ENCODE measurements at regions not wholly inside any gene's neighbourhood (a gene's known extent, or its start where the extent isn't known, plus 50 kb on each side); places are given as distances from the start of the nearest gene placed in this dataset.

DNA sequence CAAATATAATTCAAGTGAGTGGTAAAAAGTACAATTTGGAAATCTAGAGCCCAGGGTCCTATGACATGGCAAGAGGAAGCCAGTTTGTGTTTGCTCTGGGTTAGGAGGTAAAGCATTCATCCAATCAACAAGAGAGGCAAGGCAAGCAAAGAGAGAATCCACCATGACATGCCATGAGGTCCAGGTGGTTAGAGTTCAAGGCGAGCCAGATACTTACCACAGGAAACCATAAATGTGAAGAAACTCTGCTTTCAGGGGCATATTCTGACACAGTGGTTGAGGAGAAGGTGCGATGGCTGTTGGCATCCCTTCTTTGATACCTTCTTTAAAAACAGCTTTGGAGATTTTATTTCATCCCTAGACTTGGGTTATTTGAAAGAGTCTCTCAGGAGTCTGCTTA is 193.8 kb upstream of the MAN1A1 start (continued):
- TF ChIP-seq, protein P1, sequence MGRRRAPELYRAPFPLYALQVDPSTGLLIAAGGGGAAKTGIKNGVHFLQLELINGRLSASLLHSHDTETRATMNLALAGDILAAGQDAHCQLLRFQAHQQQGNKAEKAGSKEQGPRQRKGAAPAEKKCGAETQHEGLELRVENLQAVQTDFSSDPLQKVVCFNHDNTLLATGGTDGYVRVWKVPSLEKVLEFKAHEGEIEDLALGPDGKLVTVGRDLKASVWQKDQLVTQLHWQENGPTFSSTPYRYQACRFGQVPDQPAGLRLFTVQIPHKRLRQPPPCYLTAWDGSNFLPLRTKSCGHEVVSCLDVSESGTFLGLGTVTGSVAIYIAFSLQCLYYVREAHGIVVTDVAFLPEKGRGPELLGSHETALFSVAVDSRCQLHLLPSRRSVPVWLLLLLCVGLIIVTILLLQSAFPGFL (CRISPR knock-in tag; IDR thresholded peaks at IDR 0.05; ENCODE audit: borderline replicate concordance) = no peak
- TF ChIP-seq, protein P2, sequence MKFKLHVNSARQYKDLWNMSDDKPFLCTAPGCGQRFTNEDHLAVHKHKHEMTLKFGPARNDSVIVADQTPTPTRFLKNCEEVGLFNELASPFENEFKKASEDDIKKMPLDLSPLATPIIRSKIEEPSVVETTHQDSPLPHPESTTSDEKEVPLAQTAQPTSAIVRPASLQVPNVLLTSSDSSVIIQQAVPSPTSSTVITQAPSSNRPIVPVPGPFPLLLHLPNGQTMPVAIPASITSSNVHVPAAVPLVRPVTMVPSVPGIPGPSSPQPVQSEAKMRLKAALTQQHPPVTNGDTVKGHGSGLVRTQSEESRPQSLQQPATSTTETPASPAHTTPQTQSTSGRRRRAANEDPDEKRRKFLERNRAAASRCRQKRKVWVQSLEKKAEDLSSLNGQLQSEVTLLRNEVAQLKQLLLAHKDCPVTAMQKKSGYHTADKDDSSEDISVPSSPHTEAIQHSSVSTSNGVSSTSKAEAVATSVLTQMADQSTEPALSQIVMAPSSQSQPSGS (CRISPR knock-in tag; IDR thresholded peaks at IDR 0.05; ENCODE audit: borderline replicate concordance, low read depth) = no peak
- no peak for TF ChIP-seq RELA (CRISPR knock-in tag; IDR thresholded peaks at IDR 0.05; ENCODE audit: borderline replicate concordance)
- no peak for TF ChIP-seq NFE2L1 (CRISPR knock-in tag; IDR thresholded peaks at IDR 0.05)
- no peak for TF ChIP-seq ATF1 (CRISPR knock-in tag; IDR thresholded peaks at IDR 0.05)
- no peak for TF ChIP-seq ETV6 (CRISPR knock-in tag; IDR thresholded peaks at IDR 0.05)
- TF ChIP-seq, protein P3, sequence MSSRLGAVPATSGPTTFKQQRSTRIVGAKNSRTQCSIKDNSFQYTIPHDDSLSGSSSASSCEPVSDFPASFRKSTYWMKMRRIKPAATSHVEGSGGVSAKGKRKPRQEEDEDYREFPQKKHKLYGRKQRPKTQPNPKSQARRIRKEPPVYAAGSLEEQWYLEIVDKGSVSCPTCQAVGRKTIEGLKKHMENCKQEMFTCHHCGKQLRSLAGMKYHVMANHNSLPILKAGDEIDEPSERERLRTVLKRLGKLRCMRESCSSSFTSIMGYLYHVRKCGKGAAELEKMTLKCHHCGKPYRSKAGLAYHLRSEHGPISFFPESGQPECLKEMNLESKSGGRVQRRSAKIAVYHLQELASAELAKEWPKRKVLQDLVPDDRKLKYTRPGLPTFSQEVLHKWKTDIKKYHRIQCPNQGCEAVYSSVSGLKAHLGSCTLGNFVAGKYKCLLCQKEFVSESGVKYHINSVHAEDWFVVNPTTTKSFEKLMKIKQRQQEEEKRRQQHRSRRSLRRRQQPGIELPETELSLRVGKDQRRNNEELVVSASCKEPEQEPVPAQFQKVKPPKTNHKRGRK (CRISPR knock-in tag; IDR thresholded peaks at IDR 0.05; ENCODE audit: borderline replicate concordance) = no peak
- TF ChIP-seq, protein P4, sequence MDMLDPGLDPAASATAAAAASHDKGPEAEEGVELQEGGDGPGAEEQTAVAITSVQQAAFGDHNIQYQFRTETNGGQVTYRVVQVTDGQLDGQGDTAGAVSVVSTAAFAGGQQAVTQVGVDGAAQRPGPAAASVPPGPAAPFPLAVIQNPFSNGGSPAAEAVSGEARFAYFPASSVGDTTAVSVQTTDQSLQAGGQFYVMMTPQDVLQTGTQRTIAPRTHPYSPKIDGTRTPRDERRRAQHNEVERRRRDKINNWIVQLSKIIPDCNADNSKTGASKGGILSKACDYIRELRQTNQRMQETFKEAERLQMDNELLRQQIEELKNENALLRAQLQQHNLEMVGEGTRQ (CRISPR knock-in tag; IDR thresholded peaks at IDR 0.05) = no peak
- no peak for TF ChIP-seq NR2C2 (CRISPR knock-in tag; IDR thresholded peaks at IDR 0.05)
- no peak for TF ChIP-seq HMGA2 (CRISPR knock-in tag; IDR thresholded peaks at IDR 0.05)
- TF ChIP-seq SMAD3 (CRISPR knock-in tag; IDR thresholded peaks at IDR 0.05; ENCODE audit: borderline replicate concordance) = no peak

DNA sequence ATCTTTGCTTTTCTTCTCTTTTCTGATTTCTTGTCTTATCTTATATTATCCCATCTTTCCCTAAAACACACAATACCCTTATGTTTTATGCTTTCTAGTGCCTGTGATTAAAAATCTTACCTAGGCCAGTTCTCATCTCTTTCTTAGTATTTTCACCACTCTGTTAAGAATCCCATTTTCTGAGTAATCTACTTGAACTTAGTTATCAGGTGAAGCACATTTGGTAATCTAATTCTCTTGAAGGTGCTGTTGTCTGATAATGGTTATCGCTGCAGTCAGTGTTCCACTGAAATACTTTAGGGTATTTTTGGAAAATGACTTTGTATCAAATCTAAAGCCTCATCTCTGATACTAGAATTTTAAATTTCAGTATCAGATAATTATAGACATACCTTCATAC is 192.5 kb upstream of the MAN1A1 start:
- no peak overlapping the region for H3K4me3 Mint-ChIP-seq
- ChIA-PET POLR2A (no interaction called here), CTCF (no interaction called here)
- H3K9me3 Mint-ChIP-seq = peaks cover 3% of the 10 kb centered on the region; the same call in 1 of the 2 replicates
- DNase-seq (ENCODE audit: low spot score) (no peak), ATAC-seq (no peak)
- no peak overlapping the region for H3K27ac Mint-ChIP-seq
- H3K36me3 Mint-ChIP-seq = no peaks in the 10 kb centered on the region
- no peaks in the 10 kb centered on the region for H3K27me3 Mint-ChIP-seq (ENCODE audit: low read depth)
- H3K4me1 Mint-ChIP-seq = peaks cover 15% of the 10 kb centered on the region
- TF ChIP-seq, protein P5, sequence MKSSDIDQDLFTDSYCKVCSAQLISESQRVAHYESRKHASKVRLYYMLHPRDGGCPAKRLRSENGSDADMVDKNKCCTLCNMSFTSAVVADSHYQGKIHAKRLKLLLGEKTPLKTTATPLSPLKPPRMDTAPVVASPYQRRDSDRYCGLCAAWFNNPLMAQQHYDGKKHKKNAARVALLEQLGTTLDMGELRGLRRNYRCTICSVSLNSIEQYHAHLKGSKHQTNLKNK (CRISPR knock-in tag; IDR thresholded peaks at IDR 0.05) = no peak
- TF ChIP-seq, protein P6, sequence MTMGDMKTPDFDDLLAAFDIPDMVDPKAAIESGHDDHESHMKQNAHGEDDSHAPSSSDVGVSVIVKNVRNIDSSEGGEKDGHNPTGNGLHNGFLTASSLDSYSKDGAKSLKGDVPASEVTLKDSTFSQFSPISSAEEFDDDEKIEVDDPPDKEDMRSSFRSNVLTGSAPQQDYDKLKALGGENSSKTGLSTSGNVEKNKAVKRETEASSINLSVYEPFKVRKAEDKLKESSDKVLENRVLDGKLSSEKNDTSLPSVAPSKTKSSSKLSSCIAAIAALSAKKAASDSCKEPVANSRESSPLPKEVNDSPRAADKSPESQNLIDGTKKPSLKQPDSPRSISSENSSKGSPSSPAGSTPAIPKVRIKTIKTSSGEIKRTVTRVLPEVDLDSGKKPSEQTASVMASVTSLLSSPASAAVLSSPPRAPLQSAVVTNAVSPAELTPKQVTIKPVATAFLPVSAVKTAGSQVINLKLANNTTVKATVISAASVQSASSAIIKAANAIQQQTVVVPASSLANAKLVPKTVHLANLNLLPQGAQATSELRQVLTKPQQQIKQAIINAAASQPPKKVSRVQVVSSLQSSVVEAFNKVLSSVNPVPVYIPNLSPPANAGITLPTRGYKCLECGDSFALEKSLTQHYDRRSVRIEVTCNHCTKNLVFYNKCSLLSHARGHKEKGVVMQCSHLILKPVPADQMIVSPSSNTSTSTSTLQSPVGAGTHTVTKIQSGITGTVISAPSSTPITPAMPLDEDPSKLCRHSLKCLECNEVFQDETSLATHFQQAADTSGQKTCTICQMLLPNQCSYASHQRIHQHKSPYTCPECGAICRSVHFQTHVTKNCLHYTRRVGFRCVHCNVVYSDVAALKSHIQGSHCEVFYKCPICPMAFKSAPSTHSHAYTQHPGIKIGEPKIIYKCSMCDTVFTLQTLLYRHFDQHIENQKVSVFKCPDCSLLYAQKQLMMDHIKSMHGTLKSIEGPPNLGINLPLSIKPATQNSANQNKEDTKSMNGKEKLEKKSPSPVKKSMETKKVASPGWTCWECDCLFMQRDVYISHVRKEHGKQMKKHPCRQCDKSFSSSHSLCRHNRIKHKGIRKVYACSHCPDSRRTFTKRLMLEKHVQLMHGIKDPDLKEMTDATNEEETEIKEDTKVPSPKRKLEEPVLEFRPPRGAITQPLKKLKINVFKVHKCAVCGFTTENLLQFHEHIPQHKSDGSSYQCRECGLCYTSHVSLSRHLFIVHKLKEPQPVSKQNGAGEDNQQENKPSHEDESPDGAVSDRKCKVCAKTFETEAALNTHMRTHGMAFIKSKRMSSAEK (CRISPR knock-in tag; IDR thresholded peaks at IDR 0.05; ENCODE audit: borderline replicate concordance) = no peak
- TF ChIP-seq ETV6 (CRISPR knock-in tag; IDR thresholded peaks at IDR 0.05) (no peak), ZNF219 (CRISPR knock-in tag; IDR thresholded peaks at IDR 0.05; ENCODE audit: borderline replicate concordance) (no peak), GRHL2 (CRISPR knock-in tag; IDR thresholded peaks at IDR 0.05; ENCODE audit: insufficient replicate concordance, severe bottlenecking) (no peak), NR3C1 (CRISPR knock-in tag; conservative IDR thresholded peaks at IDR 0.05; ENCODE audit: low read depth) (no peak), ELF4 (CRISPR knock-in tag; IDR thresholded peaks at IDR 0.05; ENCODE audit: low read depth) (no peak), SMAD3 (CRISPR knock-in tag; IDR thresholded peaks at IDR 0.05; ENCODE audit: borderline replicate concordance) (no peak), JUN (CRISPR knock-in tag; IDR thresholded peaks at IDR 0.05) (no peak), SP1 (CRISPR knock-in tag; conservative IDR thresholded peaks at IDR 0.05) (no peak), SOX15 (CRISPR knock-in tag; IDR thresholded peaks at IDR 0.05) (no peak)
- TF ChIP-seq, protein P7, sequence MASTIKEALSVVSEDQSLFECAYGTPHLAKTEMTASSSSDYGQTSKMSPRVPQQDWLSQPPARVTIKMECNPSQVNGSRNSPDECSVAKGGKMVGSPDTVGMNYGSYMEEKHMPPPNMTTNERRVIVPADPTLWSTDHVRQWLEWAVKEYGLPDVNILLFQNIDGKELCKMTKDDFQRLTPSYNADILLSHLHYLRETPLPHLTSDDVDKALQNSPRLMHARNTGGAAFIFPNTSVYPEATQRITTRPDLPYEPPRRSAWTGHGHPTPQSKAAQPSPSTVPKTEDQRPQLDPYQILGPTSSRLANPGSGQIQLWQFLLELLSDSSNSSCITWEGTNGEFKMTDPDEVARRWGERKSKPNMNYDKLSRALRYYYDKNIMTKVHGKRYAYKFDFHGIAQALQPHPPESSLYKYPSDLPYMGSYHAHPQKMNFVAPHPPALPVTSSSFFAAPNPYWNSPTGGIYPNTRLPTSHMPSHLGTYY (CRISPR knock-in tag; IDR thresholded peaks at IDR 0.05) = no peak
- TF ChIP-seq, protein P8, sequence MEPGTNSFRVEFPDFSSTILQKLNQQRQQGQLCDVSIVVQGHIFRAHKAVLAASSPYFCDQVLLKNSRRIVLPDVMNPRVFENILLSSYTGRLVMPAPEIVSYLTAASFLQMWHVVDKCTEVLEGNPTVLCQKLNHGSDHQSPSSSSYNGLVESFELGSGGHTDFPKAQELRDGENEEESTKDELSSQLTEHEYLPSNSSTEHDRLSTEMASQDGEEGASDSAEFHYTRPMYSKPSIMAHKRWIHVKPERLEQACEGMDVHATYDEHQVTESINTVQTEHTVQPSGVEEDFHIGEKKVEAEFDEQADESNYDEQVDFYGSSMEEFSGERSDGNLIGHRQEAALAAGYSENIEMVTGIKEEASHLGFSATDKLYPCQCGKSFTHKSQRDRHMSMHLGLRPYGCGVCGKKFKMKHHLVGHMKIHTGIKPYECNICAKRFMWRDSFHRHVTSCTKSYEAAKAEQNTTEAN (CRISPR knock-in tag; IDR thresholded peaks at IDR 0.05) = no peak
- TF ChIP-seq, protein P1 (CRISPR knock-in tag; IDR thresholded peaks at IDR 0.05; ENCODE audit: borderline replicate concordance) = no peak
